Fibroblast of gingiva (primary cell): ENCODE measurements at regions not wholly inside any gene's neighbourhood (a gene's known extent, or its start where the extent isn't known, plus 50 kb on each side); places are given as distances from the start of the nearest gene placed in this dataset.
A peak's percentile ranks its signal among the peaks of the same experiment; 100 is the strongest.

ENCODE experiments used
- DNase-seq: peaks from one replicate; pipeline ENCODE4 v3.0.0-alpha.2; 2011; ENCODE audit warnings: low read depth

GRCh38 chr21:43364261-43364510, 62.7 kb downstream of the SIK1 start:
- no peak for DNase-seq

GRCh38 chr21:43363506-43364260, 63.2 kb downstream of the SIK1 start:
- no peak for DNase-seq

- no peak for DNase-seq
Observed at GRCh38 chr21:43362915-43363314, 64.0 kb downstream of the SIK1 start.

- peak; percentile 58 for DNase-seq
Observed at GRCh38 chr21:43362321-43362791, 64.6 kb downstream of the SIK1 start.

GRCh38 chr21:43361493-43362296, 65.2 kb downstream of the SIK1 start:
- peak; percentile 48 for DNase-seq

GRCh38 chr21:43361127-43361492, 65.8 kb downstream of the SIK1 start:
- DNase-seq: no peak

- DNase-seq: no peak
Observed at GRCh38 chr21:43360441-43361126, 66.3 kb downstream of the SIK1 start.

- DNase-seq: no peak
Observed at GRCh38 chr21:43358940-43359822, 67.8 kb downstream of the SIK1 start.

- no peak for DNase-seq
Observed at GRCh38 chr21:43357715-43358430, 69.1 kb downstream of the SIK1 start.

- DNase-seq: no peak
Observed at GRCh38 chr21:43355925-43356289, 71.0 kb downstream of the SIK1 start.

- no peak for DNase-seq
Observed at GRCh38 chr21:43355266-43355924, 71.5 kb downstream of the SIK1 start.

GRCh38 chr21:43354666-43355065, 72.3 kb downstream of the SIK1 start:
- no peak for DNase-seq

GRCh38 chr21:43354026-43354420, 72.9 kb downstream of the SIK1 start:
- no peak for DNase-seq

GRCh38 chr21:43353282-43354025, 73.5 kb downstream of the SIK1 start:
- DNase-seq: no peak

- DNase-seq: peak; percentile 20
Observed at GRCh38 chr21:43352568-43353281, 74.2 kb downstream of the SIK1 start.

- no peak for DNase-seq
Observed at GRCh38 chr21:43352154-43352537, 74.8 kb downstream of the SIK1 start.

GRCh38 chr21:43351501-43352153, 75.3 kb downstream of the SIK1 start:
- DNase-seq: no peak

GRCh38 chr21:43349644-43350043, 77.3 kb downstream of the SIK1 start:
- DNase-seq: no peak

- DNase-seq: no peak
Observed at GRCh38 chr21:43348801-43349261, 78.1 kb downstream of the SIK1 start.
